Osteoblast (primary cell): ENCODE measurements at regions not wholly inside any gene's neighbourhood (a gene's known extent, or its start where the extent isn't known, plus 50 kb on each side); places are given as distances from the start of the nearest gene placed in this dataset.
A peak's percentile ranks its signal among the peaks of the same experiment; 100 is the strongest.

Experiments used
- DNase-seq: peaks from one replicate; pipeline ENCODE4 v3.0.0; 2011; ENCODE audit warnings: low spot score, mixed read lengths; ENCODE audit not compliant: insufficient read length; ENCODE audit errors: missing footprints
- H2AFZ ChIP-seq: 2 replicates; pipeline ENCODE4 v1.6.0; 2011; ENCODE audit warnings: mild to moderate bottlenecking, low read length
- H3K27ac ChIP-seq: 2 replicates; pipeline ENCODE4 v1.5.1; 2011; ENCODE audit warnings: mild to moderate bottlenecking, low read depth, low read length, moderate library complexity
- H3K27me3 ChIP-seq: 2 replicates; pipeline ENCODE4 v1.6.0; 2012; ENCODE audit warnings: mild to moderate bottlenecking, control low read depth, inconsistent platforms, low read length, moderate library complexity; ENCODE audit not compliant: insufficient read depth
- H3K36me3 ChIP-seq: 2 replicates; pipeline ENCODE4 v1.5.1; 2011; ENCODE audit warnings: mild to moderate bottlenecking, low read length, control low read depth, moderate library complexity; ENCODE audit not compliant: insufficient read depth
- H3K4me1 ChIP-seq: 2 replicates; pipeline ENCODE4 v1.5.1; 2011; ENCODE audit warnings: mild to moderate bottlenecking, low read length, control low read depth, moderate library complexity; ENCODE audit not compliant: insufficient read depth
- H3K4me2 ChIP-seq: 2 replicates; pipeline ENCODE4 v1.6.0; 2011; ENCODE audit warnings: mild to moderate bottlenecking, low read length; ENCODE audit not compliant: insufficient read depth
- H3K4me3 ChIP-seq: fragments of 200-600 bp; sonication (generic); 3 replicates; pipeline ENCODE4 v1.5.1; 2012; ENCODE audit warnings: mild to moderate bottlenecking, low read length, inconsistent platforms; ENCODE audit not compliant: insufficient read depth
- H3K79me2 ChIP-seq: 2 replicates; pipeline ENCODE4 v1.6.0; 2012; ENCODE audit warnings: mild to moderate bottlenecking, low read length, control low read depth, inconsistent platforms; ENCODE audit not compliant: insufficient read depth
- H3K9me3 ChIP-seq: 2 replicates; pipeline ENCODE4 v1.5.1; 2011; ENCODE audit warnings: low read depth, low read length, control low read depth
- H4K20me1 ChIP-seq: 2 replicates; pipeline ENCODE4 v1.6.0; 2012; ENCODE audit warnings: mild to moderate bottlenecking, low read length, control low read depth; ENCODE audit not compliant: insufficient read depth
- CTCF ChIP-seq: IDR thresholded peaks from 2 replicates; pipeline ENCODE4 v1.5.1; 2011; ENCODE audit warnings: mild to moderate bottlenecking, low read depth, low read length, moderate library complexity; ENCODE audit errors: extremely low read depth

GRCh38 chr12:84740602-84741001 lies 172.0 kb downstream of the SLC6A15 start:
- no peaks in the 10 kb centered on the region for H3K79me2 ChIP-seq
- DNase-seq = no peak

GRCh38 chr12:84738481-84738972 lies 174.1 kb downstream of the SLC6A15 start:
- Histone ChIP-seq H3K27me3 (no peaks in the 10 kb centered on the region), H2AFZ (peak overlapping the region; percentile 12), H3K4me1 (peaks cover 2% of the 10 kb centered on the region), H3K9me3 (no peaks in the 10 kb centered on the region), H3K4me3 (no peak overlapping the region), H3K36me3 (no peaks in the 10 kb centered on the region), H3K27ac (no peak overlapping the region), H4K20me1 (no peaks in the 10 kb centered on the region), H3K79me2 (no peaks in the 10 kb centered on the region), H3K4me2 (no peak overlapping the region)
- peak; percentile 62 for DNase-seq
- TF ChIP-seq CTCF = no peak

More at GRCh38 chr12:84740602-84741001, 172.0 kb downstream of the SLC6A15 start:
- H2AFZ ChIP-seq = no peak overlapping the region
- H3K4me3 ChIP-seq = no peak overlapping the region
- H3K27me3 ChIP-seq = no peaks in the 10 kb centered on the region
- no peaks in the 10 kb centered on the region for H3K9me3 ChIP-seq
- TF ChIP-seq CTCF = no peak
- no peak overlapping the region for H3K27ac ChIP-seq
- peaks cover 2% of the 10 kb centered on the region for H3K4me1 ChIP-seq
- no peaks in the 10 kb centered on the region for H4K20me1 ChIP-seq
- H3K36me3 ChIP-seq = no peaks in the 10 kb centered on the region
- no peak overlapping the region for H3K4me2 ChIP-seq

- H2AFZ ChIP-seq = no peak overlapping the region
- H3K27me3 ChIP-seq = no peaks in the 10 kb centered on the region
- no peaks in the 10 kb centered on the region for H3K4me1 ChIP-seq
- no peaks in the 10 kb centered on the region for H3K36me3 ChIP-seq
- H3K4me2 ChIP-seq = no peak overlapping the region
- DNase-seq = no peak
- H3K79me2 ChIP-seq = no peaks in the 10 kb centered on the region
- H3K4me3 ChIP-seq = no peak overlapping the region
- H3K9me3 ChIP-seq = no peaks in the 10 kb centered on the region
- TF ChIP-seq CTCF = no peak
- no peak overlapping the region for H3K27ac ChIP-seq
- H4K20me1 ChIP-seq = no peaks in the 10 kb centered on the region
Measured at GRCh38 chr12:84732828-84733340, 179.7 kb downstream of the SLC6A15 start.

- Histone ChIP-seq H3K27ac (no peak overlapping the region), H3K4me1 (no peaks in the 10 kb centered on the region), H3K9me3 (no peaks in the 10 kb centered on the region), H3K4me2 (no peak overlapping the region), H2AFZ (no peak overlapping the region), H4K20me1 (no peaks in the 10 kb centered on the region), H3K4me3 (no peak overlapping the region), H3K27me3 (no peaks in the 10 kb centered on the region), H3K79me2 (no peaks in the 10 kb centered on the region), H3K36me3 (no peaks in the 10 kb centered on the region)
- no peak for DNase-seq
- TF ChIP-seq CTCF = no peak
Measured at GRCh38 chr12:84730561-84731162, 181.9 kb downstream of the SLC6A15 start.
